SU-DHL-6 (cell line): ENCODE measurements at regions not wholly inside any gene's neighbourhood (a gene's known extent, or its start where the extent isn't known, plus 50 kb on each side); places are given as distances from the start of the nearest gene placed in this dataset.

Experiments
- H2AFZ ChIP-seq: fragments of 200-600 bp; sonication (generic); 2 replicates; pipeline ENCODE4 v1.6.1; 2014; ENCODE audit warnings: low read depth, mild to moderate bottlenecking, moderate library complexity, mixed read lengths, antibody characterized with exemption, low read length; ENCODE audit not compliant: severe bottlenecking
- H3F3A ChIP-seq: fragments of 200-600 bp; shearing (Covaris generic); 2 replicates; pipeline ENCODE4 v1.6.0; 2016; ENCODE audit warnings: antibody characterized with exemption, mild to moderate bottlenecking; ENCODE audit not compliant: insufficient read depth
- H3K27ac ChIP-seq: fragments of 200-600 bp; sonication (generic); 2 replicates; pipeline ENCODE4 v1.5.1; 2016; ENCODE audit warnings: low read depth, mild to moderate bottlenecking, low read length, moderate library complexity, mixed read lengths
- H3K27me3 ChIP-seq: fragments of 200-600 bp; sonication (generic), shearing (Covaris generic); 2 replicates; pipeline ENCODE4 v1.6.0; 2014; ENCODE audit warnings: mild to moderate bottlenecking, low read length
- H3K36me3 ChIP-seq: fragments of 200-600 bp; sonication (generic); 2 replicates; pipeline ENCODE4 v1.6.1; 2014; ENCODE audit warnings: mild to moderate bottlenecking, low read length, mixed read lengths
- H3K4me2 ChIP-seq: fragments of 300-600, 200-600 bp; shearing (Covaris generic), sonication (generic); 2 replicates; pipeline ENCODE4 v1.6.0; 2014; ENCODE audit warnings: low read length, low read depth, mild to moderate bottlenecking; ENCODE audit not compliant: poor library complexity, severe bottlenecking
- H3K4me3 ChIP-seq: fragments of 200-600 bp; sonication (generic); 2 replicates; pipeline ENCODE4 v1.5.1; 2014; ENCODE audit warnings: antibody characterized with exemption, low read length, mild to moderate bottlenecking, mixed read lengths; ENCODE audit not compliant: insufficient read depth, poor library complexity, severe bottlenecking
- H3K79me2 ChIP-seq: fragments of 200-600 bp; sonication (generic); 2 replicates; pipeline ENCODE4 v1.6.1; 2014; ENCODE audit warnings: mild to moderate bottlenecking, low read length, moderate library complexity; ENCODE audit not compliant: insufficient read depth
- H3K9ac ChIP-seq: fragments of 200-600 bp; sonication (generic); 2 replicates; pipeline ENCODE4 v1.7.0; 2014; ENCODE audit warnings: mild to moderate bottlenecking, low read length
- H3K9me2 ChIP-seq: fragments of 200-600 bp; sonication (generic); replicated peaks from 2 replicates; pipeline ENCODE4 v1.6.1; 2014; ENCODE audit warnings: low read length; ENCODE audit not compliant: insufficient read depth
- H3K9me3 ChIP-seq: fragments of 200-600 bp; sonication (generic); 2 replicates; pipeline ENCODE4 v1.6.1; 2014; ENCODE audit warnings: low read length, mixed read lengths; ENCODE audit not compliant: insufficient read depth
- H4K20me1 ChIP-seq: fragments of 200-600 bp; sonication (generic); 2 replicates; pipeline ENCODE4 v1.6.1; 2014; ENCODE audit warnings: low read depth, mild to moderate bottlenecking, antibody characterized with exemption, low read length, moderate library complexity, mixed read lengths
- CTCF ChIP-seq: fragments of 200-600 bp; sonication (generic); IDR thresholded peaks from one replicate; pipeline ENCODE4 v1.5.1; 2017; ENCODE audit warnings: antibody characterized with exemption, mild to moderate bottlenecking, low read length, moderate library complexity; ENCODE audit not compliant: insufficient read depth, poor library complexity, severe bottlenecking
- EZH2phosphoT487 ChIP-seq: fragments of 200-600 bp; sonication (generic), shearing (Covaris generic); conservative IDR thresholded peaks from 2 replicates; pipeline ENCODE4 v1.6.1; 2018; ENCODE audit warnings: mild to moderate bottlenecking, antibody characterized with exemption, low read length, moderate library complexity, mixed read lengths

- Histone ChIP-seq H3K4me2 (no peak overlapping the region), H3K36me3 (no peaks in the 10 kb centered on the region), H3K9ac (no peak overlapping the region), H3K27ac (no peak overlapping the region), H4K20me1 (no peaks in the 10 kb centered on the region), H3K4me3 (no peak overlapping the region), H2AFZ (no peak overlapping the region), H3K27me3 (no peaks in the 10 kb centered on the region), H3K79me2 (no peaks in the 10 kb centered on the region), H3K9me2 (no peaks in the 10 kb centered on the region), H3K9me3 (no peaks in the 10 kb centered on the region), H3F3A (no peaks in the 10 kb centered on the region)
- no peak for TF ChIP-seq EZH2phosphoT487
- no peak for TF ChIP-seq CTCF
Measured at GRCh38 chr10:130772676-130773075, 538.8 kb downstream of the TCERG1L start.

- H2AFZ ChIP-seq = no peak overlapping the region
- TF ChIP-seq EZH2phosphoT487 = no peak
- no peak for TF ChIP-seq CTCF
- no peaks in the 10 kb centered on the region for H3K36me3 ChIP-seq
- no peaks in the 10 kb centered on the region for H3F3A ChIP-seq
- H3K9me2 ChIP-seq = no peaks in the 10 kb centered on the region
- no peak overlapping the region for H3K4me3 ChIP-seq
- no peaks in the 10 kb centered on the region for H4K20me1 ChIP-seq
- H3K27ac ChIP-seq = no peak overlapping the region
- H3K79me2 ChIP-seq = no peaks in the 10 kb centered on the region
- no peaks in the 10 kb centered on the region for H3K27me3 ChIP-seq
- no peaks in the 10 kb centered on the region for H3K9me3 ChIP-seq
- no peak overlapping the region for H3K4me2 ChIP-seq
- H3K9ac ChIP-seq = no peak overlapping the region
Measured at GRCh38 chr10:130773941-130774340, 537.6 kb downstream of the TCERG1L start.

- Histone ChIP-seq H4K20me1 (no peaks in the 10 kb centered on the region), H3K27me3 (no peaks in the 10 kb centered on the region), H3K27ac (no peak overlapping the region), H3K79me2 (no peaks in the 10 kb centered on the region), H3F3A (no peaks in the 10 kb centered on the region), H3K9me2 (no peaks in the 10 kb centered on the region), H3K9me3 (no peaks in the 10 kb centered on the region), H3K4me3 (no peak overlapping the region), H3K36me3 (no peaks in the 10 kb centered on the region), H3K9ac (no peak overlapping the region), H3K4me2 (no peak overlapping the region), H2AFZ (no peak overlapping the region)
- no peak for TF ChIP-seq CTCF
- TF ChIP-seq EZH2phosphoT487 = no peak
Measured at GRCh38 chr10:130774871-130775270, 536.6 kb downstream of the TCERG1L start.

- H3K4me3 ChIP-seq = no peak overlapping the region
- no peaks in the 10 kb centered on the region for H3K79me2 ChIP-seq
- H3F3A ChIP-seq = no peaks in the 10 kb centered on the region
- no peaks in the 10 kb centered on the region for H3K9me2 ChIP-seq
- H3K9ac ChIP-seq = no peak overlapping the region
- H3K9me3 ChIP-seq = no peaks in the 10 kb centered on the region
- no peaks in the 10 kb centered on the region for H3K27me3 ChIP-seq
- no peaks in the 10 kb centered on the region for H4K20me1 ChIP-seq
- no peaks in the 10 kb centered on the region for H3K36me3 ChIP-seq
- no peak overlapping the region for H2AFZ ChIP-seq
- H3K27ac ChIP-seq = no peak overlapping the region
- no peak for TF ChIP-seq CTCF
- no peak for TF ChIP-seq EZH2phosphoT487
- no peak overlapping the region for H3K4me2 ChIP-seq
Measured at GRCh38 chr10:130775311-130775710, 536.2 kb downstream of the TCERG1L start.
